Heart right ventricle (tissue), 16 donors: ENCODE measurements at regions not wholly inside any gene's neighbourhood (a gene's known extent, or its start where the extent isn't known, plus 50 kb on each side); places are given as distances from the start of the nearest gene placed in this dataset.

Source experiments
- ATAC-seq, 8 donors: fragments of 200-7000 bp; cut with Tn5 transposase; one replicate each; pipeline ENCODE4 v1.9.1; 2020; ENCODE audit warnings: mild to moderate bottlenecking in 8 of 8, moderate library complexity in 8 of 8, moderate number of reproducible peaks in 1 of 8
- DNase-seq, 2 donors: peaks; one replicate each; pipeline ENCODE4 v3.0.0-alpha.2; 2020
- H3K27ac ChIP-seq, 10 donors: fragments of 200-600 bp; sonication (generic) in 2 of 10; one replicate each; pipeline versions ENCODE4 v1.5.0 to v1.8.0; 2020 to 2022; ENCODE audit warnings: mild to moderate bottlenecking in 3 of 10
- H3K27me3 ChIP-seq, 7 donors: fragments of 200-600 bp; one replicate each; pipeline ENCODE4 v1.8.0; 2021 to 2022; ENCODE audit warnings: mild to moderate bottlenecking in 2 of 7
- H3K36me3 ChIP-seq, 9 donors: fragments of 200-600 bp; sonication (generic) in 1 of 9; one replicate each; pipeline versions ENCODE4 v1.5.0 to v1.8.0; 2020 to 2022; ENCODE audit warnings: mild to moderate bottlenecking in 2 of 9
- H3K4me1 ChIP-seq, 9 donors: fragments of 200-600 bp; sonication (generic) in 1 of 9; one replicate each; pipeline versions ENCODE4 v1.5.0 to v1.8.0; 2020 to 2022; ENCODE audit warnings: mild to moderate bottlenecking in 4 of 9
- H3K4me3 ChIP-seq, 10 donors: fragments of 200-600 bp; sonication (generic) in 2 of 10; one replicate each; pipeline versions ENCODE4 v1.5.0 to v1.8.0; 2020 to 2022; ENCODE audit warnings: mild to moderate bottlenecking in 7 of 10, moderate library complexity in 2 of 10
- H3K9me3 ChIP-seq, 11 donors: fragments of 200-600 bp in 10 of 11; sonication (generic) in 2 of 11; one replicate each; pipeline versions ENCODE4 v1.5.0 to v1.8.0; 2013 to 2022; ENCODE audit warnings: mild to moderate bottlenecking in 2 of 11, control low read depth in 1 of 11, moderate library complexity in 1 of 11
- WGBS, 2 donors: extraction: QIAGEN DNeasy Blood & Tissue Kit; methylation state at CpG; one replicate each; pipeline ENCODE4 v1.1.7; 2013; ENCODE audit warnings: inconsistent platforms in 1 of 2; 5-methylcytosine and 5-hydroxymethylcytosine counted together
- intact Hi-C, 10 donors: fragments of 100-400 bp; cut with DNase I; formaldehyde crosslinking; loops; one replicate each; pipeline versions ENCODE4 v1.11.1 to v1.14.2; 2022
- TF ChIP-seq, protein P1 (sequence below), 9 donors: fragments of 200-600 bp; sonication (generic) in 2 of 9; IDR thresholded peaks; one replicate each; pipeline versions ENCODE4 v1.5.0 to v1.8.0; 2021 to 2022; ENCODE audit warnings: antibody characterized with exemption in 9 of 9, mild to moderate bottlenecking in 5 of 9, moderate library complexity in 1 of 9
- donor health status: Arrhythmogenic right ventricular cardiomyopathy.
- donor health status: ischemic (EF 13 %, LVEDD 7.1; RV severe dilation, severe dysfunction).
- donor health status: healthy with polysubstance abuse.
- donor health status: DM: no; HTN: yes; CAD: no.
- donor health status: DM: no; HTN: no; CAD: no.
- donor health status: ischemic (EF 25% LVEDD 6.9; RV normal size, moderate dysfunction).
- donor health status: ischemic (EF 25% LVEDD 5.7; RV mildly dilated, moderate dysfunction).
- donor health status: healthy.
- donor health status: DM: yes; HTN: yes; CAD: no.
- donor health status: Ischemic cardiomyopathy.
- donor health status: ischemic (EF 35%, LVEDD 5.7; RV mildly dilated, moderate dysfunction).
- donor health status: nonischemic (EF 11% LVEDD 7.7; RV severe dilation, severe dysfunction).
- donor health status: DM: yes; HTN: yes; CAD: no.
- donor health status: PGD.
- donor health status: ischemic (EF 29% LVEDD 5.4; RV normal size, mild dysfunction).
- donor health status: nonischemic (EF 23%, LVEDD 6.1; RV moderate dilation, normal function).

GRCh38 chr12:46580445-46580844, 207.9 kb upstream of the SLC38A2 start:
- TF ChIP-seq, protein P1, sequence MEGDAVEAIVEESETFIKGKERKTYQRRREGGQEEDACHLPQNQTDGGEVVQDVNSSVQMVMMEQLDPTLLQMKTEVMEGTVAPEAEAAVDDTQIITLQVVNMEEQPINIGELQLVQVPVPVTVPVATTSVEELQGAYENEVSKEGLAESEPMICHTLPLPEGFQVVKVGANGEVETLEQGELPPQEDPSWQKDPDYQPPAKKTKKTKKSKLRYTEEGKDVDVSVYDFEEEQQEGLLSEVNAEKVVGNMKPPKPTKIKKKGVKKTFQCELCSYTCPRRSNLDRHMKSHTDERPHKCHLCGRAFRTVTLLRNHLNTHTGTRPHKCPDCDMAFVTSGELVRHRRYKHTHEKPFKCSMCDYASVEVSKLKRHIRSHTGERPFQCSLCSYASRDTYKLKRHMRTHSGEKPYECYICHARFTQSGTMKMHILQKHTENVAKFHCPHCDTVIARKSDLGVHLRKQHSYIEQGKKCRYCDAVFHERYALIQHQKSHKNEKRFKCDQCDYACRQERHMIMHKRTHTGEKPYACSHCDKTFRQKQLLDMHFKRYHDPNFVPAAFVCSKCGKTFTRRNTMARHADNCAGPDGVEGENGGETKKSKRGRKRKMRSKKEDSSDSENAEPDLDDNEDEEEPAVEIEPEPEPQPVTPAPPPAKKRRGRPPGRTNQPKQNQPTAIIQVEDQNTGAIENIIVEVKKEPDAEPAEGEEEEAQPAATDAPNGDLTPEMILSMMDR (IDR thresholded peaks at IDR 0.05), result no peak
- no peaks in the 10 kb centered on the region for H3K27me3 ChIP-seq
- no peak overlapping the region for H3K4me3 ChIP-seq
- no peak overlapping the region for H3K27ac ChIP-seq
- H3K4me1 ChIP-seq, result peaks cover 0 to 7% (median under 1%) of the 10 kb centered on the region in 9 donors
- H3K36me3 ChIP-seq, result no peaks in the 10 kb centered on the region
- DNase-seq (no peak), ATAC-seq (no peak)
- peaks cover 0 to 37% (median 13%) of the 10 kb centered on the region in 11 donors for H3K9me3 ChIP-seq
- intact Hi-C loops, result no loop called here
- WGBS, 2 donors, result 92 to 98% methylated on average over 1 of the region's 1 CpG

DNA sequence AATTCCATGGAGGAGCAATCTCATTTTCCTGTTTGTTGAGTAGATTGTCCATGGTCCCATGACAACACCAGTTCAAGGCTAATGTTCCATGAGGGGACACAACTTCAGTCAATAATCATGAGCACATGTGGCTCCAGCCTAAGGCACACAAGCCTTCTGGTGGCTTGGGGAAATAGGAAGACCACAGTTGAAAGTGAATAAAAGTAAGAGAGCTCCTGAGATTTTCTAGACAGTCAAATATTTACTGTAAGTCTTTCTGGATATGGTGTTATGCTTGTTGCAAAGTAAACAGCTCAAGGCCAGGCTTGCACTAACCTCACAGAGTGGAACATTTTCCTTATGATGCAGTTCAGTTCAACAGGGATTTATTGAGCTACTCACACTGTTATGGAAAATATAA, 206.9 kb upstream of the SLC38A2 start:
- no peak for DNase-seq
- no peaks in the 10 kb centered on the region for H3K36me3 ChIP-seq
- H3K4me3 ChIP-seq, result no peak overlapping the region
- H3K27me3 ChIP-seq, result no peaks in the 10 kb centered on the region
- intact Hi-C loops, result loop anchor here in 1 of 10 donors (10.0 kb wide), 1 partner anchor 75 kb away; no protein-coding TSS in a partner anchor
- no peak overlapping the region for H3K27ac ChIP-seq
- TF ChIP-seq, protein P1 (IDR thresholded peaks at IDR 0.05), result no peak
- no peak for ATAC-seq
- peaks cover 0 to 12% (median 5%) of the 10 kb centered on the region in 9 donors for H3K4me1 ChIP-seq
- H3K9me3 ChIP-seq, result peaks cover 0 to 30% (median 10%) of the 10 kb centered on the region in 11 donors

DNA sequence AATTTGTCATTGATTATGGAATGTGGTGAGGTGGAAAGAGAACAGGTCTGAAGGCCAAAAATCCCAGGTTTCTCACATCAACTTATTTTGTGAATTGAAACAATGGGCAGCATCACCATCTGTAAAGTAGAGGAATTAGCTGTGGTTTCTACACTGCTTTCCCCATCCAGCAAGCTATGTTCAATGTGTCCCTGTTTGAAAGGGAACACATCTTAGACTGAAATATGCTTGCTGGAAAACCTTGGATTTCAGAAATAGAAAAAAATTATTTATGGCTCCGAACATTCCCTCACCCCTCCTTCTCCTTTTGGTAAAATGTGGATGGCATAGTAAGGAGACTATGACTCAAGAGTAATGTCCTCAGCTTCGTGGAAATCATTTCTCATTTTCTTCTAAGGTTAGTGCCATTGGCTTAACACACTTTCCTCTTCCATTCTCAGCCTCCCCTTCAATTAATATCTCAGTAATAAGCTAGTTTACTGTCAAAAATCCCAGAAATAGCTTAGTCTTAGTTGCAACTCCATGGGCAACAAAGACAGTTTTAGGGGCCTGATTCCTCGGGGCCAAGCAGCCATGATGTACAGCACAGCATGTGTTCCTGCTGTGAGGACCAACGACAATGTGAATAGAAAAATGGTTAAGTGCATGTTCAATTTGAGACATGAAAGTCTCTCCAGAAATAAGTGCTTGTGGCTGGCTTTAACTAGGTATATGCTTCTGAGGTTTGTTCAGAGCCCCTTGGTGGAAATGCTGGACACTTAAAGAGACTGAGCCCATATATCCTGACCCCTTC, 205.8 kb upstream of the SLC38A2 start:
- no peaks in the 10 kb centered on the region for H3K36me3 ChIP-seq
- 75 to 79% methylated on average over 4 of the region's 4 CpGs for WGBS, 2 donors
- DNase-seq (no peak), ATAC-seq (no peak)
- no peak overlapping the region for H3K4me3 ChIP-seq
- H3K27ac ChIP-seq, result no peak overlapping the region
- peaks cover 0 to 19% (median 0%) of the 10 kb centered on the region in 11 donors for H3K9me3 ChIP-seq
- TF ChIP-seq, protein P1 (IDR thresholded peaks at IDR 0.05), result no peak
- H3K27me3 ChIP-seq, result no peaks in the 10 kb centered on the region
- intact Hi-C loops, result loop anchor here in 1 of 10 donors (10.0 kb wide), 1 partner anchor 76 kb away; no protein-coding TSS in a partner anchor
- peaks cover 0 to 23% (median 10%) of the 10 kb centered on the region in 9 donors for H3K4me1 ChIP-seq

DNA sequence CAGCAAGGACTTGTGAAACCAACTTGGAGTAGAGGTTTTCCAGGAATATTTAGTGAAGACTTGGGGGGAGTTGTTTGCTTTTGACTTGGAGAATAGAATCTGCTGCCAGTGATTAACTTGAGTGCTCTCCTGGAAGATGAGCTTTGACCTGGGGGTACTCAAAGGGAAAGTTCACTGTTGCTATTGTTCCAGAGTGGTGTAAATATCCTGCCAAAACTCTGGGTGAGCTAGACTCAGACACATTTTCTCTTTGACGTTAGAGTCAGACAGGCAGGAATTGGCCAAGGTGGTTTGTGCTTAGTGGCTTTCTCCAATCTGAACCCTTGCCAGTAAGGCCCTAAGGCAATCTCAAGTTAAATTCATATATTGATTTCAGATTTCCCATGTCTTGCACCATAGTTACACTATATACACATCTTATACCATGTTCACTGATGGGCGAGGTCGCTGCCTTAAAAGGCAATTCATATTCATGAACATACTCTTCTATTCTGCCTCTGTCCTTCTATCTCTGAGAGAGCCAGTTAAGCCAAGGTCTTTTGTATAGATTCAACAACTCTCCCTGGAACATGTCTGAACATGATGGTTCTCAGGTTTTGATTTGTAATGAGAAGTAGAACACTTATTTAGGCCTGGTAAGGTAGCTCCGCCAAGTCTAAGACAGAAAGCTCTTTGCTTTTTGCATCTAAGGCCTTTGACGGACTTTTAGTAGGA, 204.6 kb upstream of the SLC38A2 start:
- peaks cover 0 to 33% (median 16%) of the 10 kb centered on the region in 9 donors for H3K4me1 ChIP-seq
- no peaks in the 10 kb centered on the region for H3K27me3 ChIP-seq
- intact Hi-C loops, result loop anchor here in 1 of 10 donors (10.0 kb wide), 1 partner anchor 78 kb away; no protein-coding TSS in a partner anchor
- no peak overlapping the region for H3K27ac ChIP-seq
- no peak for ATAC-seq
- DNase-seq, result no peak
- WGBS, 2 donors, result 84 to 86% methylated on average over 5 of the region's 5 CpGs
- no peak overlapping the region for H3K4me3 ChIP-seq
- peaks cover 0 to 9% (median 0%) of the 10 kb centered on the region in 11 donors for H3K9me3 ChIP-seq
- H3K36me3 ChIP-seq, result no peaks in the 10 kb centered on the region
- TF ChIP-seq, protein P1 (IDR thresholded peaks at IDR 0.05), result no peak
